Uterus (tissue), 3 donors: ENCODE measurements at regions not wholly inside any gene's neighbourhood (a gene's known extent, or its start where the extent isn't known, plus 50 kb on each side); places are given as distances from the start of the nearest gene placed in this dataset.

Source experiments
- DNase-seq, 2 donors: peaks; one replicate each; pipeline ENCODE4 v3.0.0-alpha.2; 2019 to 2020
- H3K27ac ChIP-seq, 2 donors: fragments of 200-600 bp; sonication (generic); 1 replicate in 1 of 2; 2 replicates in 1 of 2; pipeline ENCODE4 v1.5.1; 2016 to 2018
- H3K27me3 ChIP-seq, 2 donors: fragments of 200-600 bp; sonication (generic); one replicate each; pipeline ENCODE4 v1.5.1; 2018 to 2019; ENCODE audit warnings: control low read depth in 1 of 2
- H3K36me3 ChIP-seq, 2 donors: fragments of 200-600 bp; sonication (generic); one replicate each; pipeline ENCODE4 v1.5.1; 2019; ENCODE audit warnings: control low read depth in 1 of 2
- H3K4me1 ChIP-seq, 2 donors: fragments of 200-600 bp; sonication (generic); one replicate each; pipeline ENCODE4 v1.5.1; 2018 to 2019; ENCODE audit warnings: control low read depth in 1 of 2
- H3K4me3 ChIP-seq, 2 donors: fragments of 200-600 bp; sonication (generic); 1 replicate in 1 of 2; 2 replicates in 1 of 2; pipeline ENCODE4 v1.5.1; 2018 to 2019; ENCODE audit warnings: mild to moderate bottlenecking in 1 of 2
- H3K9me3 ChIP-seq, 2 donors: fragments of 200-600 bp; sonication (generic); one replicate each; pipeline ENCODE4 v1.5.1; 2019; ENCODE audit warnings: control low read depth in 1 of 2
- POLR2A ChIP-seq, 2 donors: fragments of 450-650 bp; IDR thresholded peaks; one replicate each; pipeline ENCODE4 v1.6.1; 2016; ENCODE audit warnings: antibody characterized with exemption in 2 of 2, mild to moderate bottlenecking in 1 of 2, moderate library complexity in 1 of 2
- intact Hi-C: fragments of 100-400 bp; cut with DNase I; formaldehyde crosslinking; loops from one replicate; pipeline ENCODE4 v1.15.1; 2023; ENCODE audit warnings: low total_unique reads
- TF ChIP-seq, protein P1 (sequence below), 4 experiments: fragments of 200-600 bp in 2 of 4; fragments of 450-650 bp in 2 of 4; sonication (generic) in 2 of 4; IDR thresholded peaks; one replicate each; pipeline ENCODE4 v1.5.1; 2016 to 2019; ENCODE audit warnings: antibody characterized with exemption in 4 of 4, mild to moderate bottlenecking in 2 of 4, moderate library complexity in 1 of 4
- donor health status: DM: yes; HTN: yes; CAD: no.

DNA sequence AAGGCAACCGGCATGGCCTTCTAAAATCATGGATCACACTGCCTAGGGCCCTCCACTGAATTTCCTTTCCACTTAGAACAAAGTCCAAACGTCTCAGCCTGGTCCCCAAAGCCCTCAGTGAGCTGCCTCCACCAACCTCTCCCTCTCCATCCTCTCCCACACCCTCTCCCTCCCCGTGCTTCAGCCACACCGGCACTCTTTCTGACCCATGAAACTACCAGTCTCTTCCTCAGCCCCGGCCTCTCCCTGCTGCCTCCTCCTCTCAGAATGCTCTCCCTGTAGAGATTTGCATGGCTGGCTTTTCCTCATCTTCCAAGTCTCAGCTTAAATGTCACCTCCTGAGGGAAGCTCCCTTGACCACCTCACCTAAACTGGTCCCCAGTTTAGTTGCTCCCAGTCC is 219.0 kb upstream of the ZMIZ1 start:
- Histone ChIP-seq H3K9me3 (no peaks in the 10 kb centered on the region), H3K27me3 (no peaks in the 10 kb centered on the region), H3K4me3 (no peak overlapping the region), H3K36me3 (no peaks in the 10 kb centered on the region), H3K27ac (no peak overlapping the region), H3K4me1 (no peaks in the 10 kb centered on the region)
- no peak for TF ChIP-seq POLR2A (IDR thresholded peaks at IDR 0.05)
- TF ChIP-seq, protein P1, sequence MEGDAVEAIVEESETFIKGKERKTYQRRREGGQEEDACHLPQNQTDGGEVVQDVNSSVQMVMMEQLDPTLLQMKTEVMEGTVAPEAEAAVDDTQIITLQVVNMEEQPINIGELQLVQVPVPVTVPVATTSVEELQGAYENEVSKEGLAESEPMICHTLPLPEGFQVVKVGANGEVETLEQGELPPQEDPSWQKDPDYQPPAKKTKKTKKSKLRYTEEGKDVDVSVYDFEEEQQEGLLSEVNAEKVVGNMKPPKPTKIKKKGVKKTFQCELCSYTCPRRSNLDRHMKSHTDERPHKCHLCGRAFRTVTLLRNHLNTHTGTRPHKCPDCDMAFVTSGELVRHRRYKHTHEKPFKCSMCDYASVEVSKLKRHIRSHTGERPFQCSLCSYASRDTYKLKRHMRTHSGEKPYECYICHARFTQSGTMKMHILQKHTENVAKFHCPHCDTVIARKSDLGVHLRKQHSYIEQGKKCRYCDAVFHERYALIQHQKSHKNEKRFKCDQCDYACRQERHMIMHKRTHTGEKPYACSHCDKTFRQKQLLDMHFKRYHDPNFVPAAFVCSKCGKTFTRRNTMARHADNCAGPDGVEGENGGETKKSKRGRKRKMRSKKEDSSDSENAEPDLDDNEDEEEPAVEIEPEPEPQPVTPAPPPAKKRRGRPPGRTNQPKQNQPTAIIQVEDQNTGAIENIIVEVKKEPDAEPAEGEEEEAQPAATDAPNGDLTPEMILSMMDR (IDR thresholded peaks at IDR 0.05), result no peak
- intact Hi-C loops, result no loop called here
- no peak for DNase-seq

DNA sequence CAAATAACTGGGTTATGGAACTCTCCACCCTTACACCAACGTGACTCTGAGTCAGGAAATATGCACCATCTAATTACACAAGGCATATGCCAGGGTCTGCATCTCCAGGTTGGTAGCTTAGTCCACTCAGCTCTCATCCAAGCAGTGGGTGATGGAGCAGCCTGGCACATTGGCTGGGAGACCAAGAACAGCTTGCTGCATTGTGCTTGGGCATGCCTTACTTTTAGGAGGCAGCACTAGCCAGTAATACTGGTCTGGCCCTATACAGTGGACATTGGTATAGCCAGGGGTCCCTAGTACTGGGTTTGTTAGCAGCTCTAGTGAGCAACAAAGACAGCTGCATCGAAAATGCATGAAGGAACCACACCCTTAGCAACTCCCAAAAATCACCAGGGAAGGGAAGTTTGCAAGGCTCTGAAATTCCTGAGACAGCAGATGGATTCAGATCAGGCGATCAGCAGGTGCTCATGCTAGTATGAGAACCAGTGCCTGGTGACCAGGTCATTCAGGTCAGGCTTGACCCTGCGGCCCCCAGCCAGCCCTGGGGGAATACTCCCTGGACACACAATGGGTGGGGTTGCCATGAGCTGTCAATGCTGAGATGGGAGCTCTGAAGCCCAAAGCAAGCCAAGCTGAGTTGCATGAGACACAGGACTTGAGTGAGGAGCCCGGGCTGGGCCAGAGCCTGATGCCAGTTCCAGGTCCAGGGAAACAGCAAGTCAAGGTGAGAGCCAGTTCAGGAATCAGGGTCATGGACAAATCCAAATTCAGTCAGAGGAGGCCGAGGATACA is 217.9 kb upstream of the ZMIZ1 start:
- DNase-seq, result no peak
- Histone ChIP-seq H3K27ac (no peak overlapping the region), H3K4me1 (no peaks in the 10 kb centered on the region), H3K27me3 (no peaks in the 10 kb centered on the region), H3K36me3 (no peaks in the 10 kb centered on the region), H3K9me3 (no peaks in the 10 kb centered on the region), H3K4me3 (no peak overlapping the region)
- TF ChIP-seq POLR2A (IDR thresholded peaks at IDR 0.05), result no peak
- TF ChIP-seq, protein P1 (IDR thresholded peaks at IDR 0.05), result no peak
- intact Hi-C loops, result no loop called here

DNA sequence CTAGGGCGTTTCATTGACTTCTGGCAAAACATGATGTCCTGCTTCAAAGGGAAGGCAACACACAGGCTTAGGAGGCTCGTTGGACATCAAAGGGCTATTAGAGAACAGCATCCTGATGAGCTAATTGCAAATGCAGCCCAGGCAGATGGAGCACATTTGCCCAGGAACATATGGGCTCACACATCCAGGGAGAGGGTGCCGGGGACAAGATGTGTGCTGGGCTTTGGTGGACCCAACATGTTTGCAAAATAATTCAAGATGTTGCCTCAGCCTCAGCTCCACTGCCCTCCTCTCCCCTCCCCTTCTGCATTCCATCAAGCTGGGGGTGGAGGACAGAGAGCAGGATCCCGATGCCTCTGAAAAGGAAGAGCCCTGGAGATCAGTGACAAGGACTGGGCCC is 217.1 kb upstream of the ZMIZ1 start:
- H3K9me3 ChIP-seq, result no peaks in the 10 kb centered on the region
- no peaks in the 10 kb centered on the region for H3K4me1 ChIP-seq
- DNase-seq, result no peak
- no peak overlapping the region for H3K27ac ChIP-seq
- H3K4me3 ChIP-seq, result no peak overlapping the region
- no peaks in the 10 kb centered on the region for H3K27me3 ChIP-seq
- intact Hi-C loops, result no loop called here
- no peaks in the 10 kb centered on the region for H3K36me3 ChIP-seq
- TF ChIP-seq, protein P1 (IDR thresholded peaks at IDR 0.05), result no peak
- no peak for TF ChIP-seq POLR2A (IDR thresholded peaks at IDR 0.05)

DNA sequence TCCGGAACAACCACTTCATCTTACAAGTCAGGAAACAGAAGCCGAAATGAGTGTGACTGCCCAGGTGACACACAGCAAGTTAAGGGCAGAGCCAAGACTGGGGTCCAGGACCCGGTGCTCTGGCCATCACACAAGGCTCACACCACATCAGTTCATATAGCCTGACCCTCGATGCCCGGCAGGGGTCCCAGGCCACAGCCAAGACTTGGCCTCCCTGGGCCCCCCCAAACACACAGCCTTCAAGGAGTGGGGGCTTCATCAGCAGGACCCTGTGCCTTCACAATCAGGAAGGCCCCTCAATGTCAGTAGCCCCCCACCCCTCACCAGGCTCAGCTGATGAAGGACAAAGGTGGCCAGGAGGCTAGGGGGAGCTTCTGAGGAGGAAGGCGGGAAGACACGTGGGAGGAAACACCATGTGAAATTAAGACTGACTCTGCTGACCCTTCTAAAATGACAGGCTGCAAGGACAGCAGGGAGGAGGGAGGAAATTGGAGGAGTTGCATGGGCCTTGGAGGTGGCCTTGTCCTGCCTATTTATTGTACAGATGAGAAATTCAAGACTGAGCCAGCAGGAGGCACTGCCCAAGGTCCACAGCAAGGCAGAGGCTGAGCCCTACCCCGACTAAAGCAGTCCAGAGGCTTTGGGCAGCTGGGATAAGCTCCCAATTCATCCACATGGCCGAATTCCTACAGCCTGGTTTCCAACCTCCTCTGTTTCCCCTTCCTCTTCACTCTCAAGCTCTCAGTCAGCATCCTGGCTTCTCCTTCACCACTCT is 216.1 kb upstream of the ZMIZ1 start:
- Histone ChIP-seq H3K4me3 (no peak overlapping the region), H3K4me1 (no peaks in the 10 kb centered on the region), H3K36me3 (no peaks in the 10 kb centered on the region), H3K27ac (no peak overlapping the region), H3K9me3 (no peaks in the 10 kb centered on the region), H3K27me3 (no peaks in the 10 kb centered on the region)
- TF ChIP-seq POLR2A (IDR thresholded peaks at IDR 0.05), result no peak
- TF ChIP-seq, protein P1 (IDR thresholded peaks at IDR 0.05), result no peak
- intact Hi-C loops, result no loop called here
- DNase-seq, result no peak

DNA sequence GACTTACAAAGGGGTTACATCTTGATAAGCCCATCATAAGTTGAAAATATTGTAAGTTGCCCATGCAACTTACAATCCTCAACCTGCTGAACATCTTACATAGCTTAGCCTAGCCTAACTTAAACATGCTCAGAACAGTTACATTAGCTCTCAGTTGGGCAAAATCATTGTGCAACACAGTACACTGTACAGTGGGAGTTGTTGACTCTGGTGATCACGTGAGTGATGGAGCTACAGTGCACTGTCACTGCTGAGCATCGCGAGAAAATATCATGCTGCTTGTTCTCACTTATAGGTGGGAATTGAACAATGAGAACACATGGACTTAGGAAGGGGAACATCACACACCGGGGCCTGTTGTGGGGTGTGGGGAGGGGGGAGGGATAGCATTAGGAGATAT is 214.9 kb upstream of the ZMIZ1 start:
- intact Hi-C loops, result no loop called here
- TF ChIP-seq, protein P1 (IDR thresholded peaks at IDR 0.05), result no peak
- no peak for TF ChIP-seq POLR2A (IDR thresholded peaks at IDR 0.05)

More for the DNA sequence above, 214.9 kb upstream of the ZMIZ1 start:
- Histone ChIP-seq H3K27ac (no peak overlapping the region), H3K36me3 (no peaks in the 10 kb centered on the region), H3K9me3 (no peaks in the 10 kb centered on the region), H3K4me3 (no peak overlapping the region), H3K27me3 (no peaks in the 10 kb centered on the region), H3K4me1 (no peaks in the 10 kb centered on the region)
- no peak for DNase-seq
